ENCODE measurements at regions not wholly inside any gene's neighbourhood (a gene's known extent, or its start where the extent isn't known, plus 50 kb on each side); places are given as distances from the start of the nearest gene placed in this dataset.
A peak's percentile ranks its signal among the peaks of the same experiment; 100 is the strongest.

GRCh38 chr1:60283690-60284089, 210.1 kb upstream of the C1orf87 start:
- POLR2A ChIA-PET = no interaction called here
- no peaks in the 10 kb centered on the region for H3K36me3 Mint-ChIP-seq
- no peak for DNase-seq (ENCODE audit: low spot score)
- H3K4me3 Mint-ChIP-seq = no peak overlapping the region
- TF ChIP-seq HMGA2 (CRISPR knock-in tag; IDR thresholded peaks at IDR 0.05) (no peak), NR1H2 (CRISPR knock-in tag; IDR thresholded peaks at IDR 0.05) (no peak), ZNF317 (CRISPR knock-in tag; IDR thresholded peaks at IDR 0.05; ENCODE audit: borderline replicate concordance, low read depth) (no peak), STAT6 (CRISPR knock-in tag; conservative IDR thresholded peaks at IDR 0.05; ENCODE audit: low read depth) (no peak)
- H3K9me3 Mint-ChIP-seq = no peaks in the 10 kb centered on the region; the same call in 1 of the 2 replicates
- CTCF ChIA-PET = no interaction called here
- H3K27ac Mint-ChIP-seq = no peak overlapping the region
- H3K27me3 Mint-ChIP-seq (ENCODE audit: low read depth) = no peaks in the 10 kb centered on the region
- peaks cover 13% of the 10 kb centered on the region for H3K4me1 Mint-ChIP-seq
- ATAC-seq = no peak

DNA sequence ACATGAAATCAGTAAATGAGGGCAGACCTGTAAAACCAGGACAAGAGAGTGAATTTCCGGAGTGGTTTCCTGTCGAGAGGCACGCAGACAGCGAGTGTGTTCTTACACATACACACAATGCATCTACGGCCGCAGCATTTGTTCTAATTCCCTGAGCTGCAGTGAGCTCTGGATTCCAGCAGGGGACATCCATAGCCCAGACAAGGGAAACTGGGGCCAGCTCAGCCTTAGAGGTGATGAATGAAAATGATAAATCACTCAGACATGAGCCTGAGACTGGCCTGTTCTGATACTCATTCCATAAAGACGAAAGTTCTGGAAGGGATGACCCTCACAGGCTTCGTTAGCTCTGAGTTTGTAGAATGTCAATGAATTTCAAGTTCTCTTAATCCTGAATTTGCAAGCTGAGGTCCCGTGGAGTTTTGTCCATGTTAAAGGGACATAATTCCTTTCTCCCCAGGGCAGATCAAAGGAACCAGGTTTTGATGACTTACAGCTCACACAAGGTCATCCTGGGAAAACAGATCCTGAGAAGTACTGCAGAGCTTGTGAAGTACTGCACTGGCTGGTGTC, 207.9 kb upstream of the C1orf87 start:
- CTCF ChIA-PET = interaction anchor here (0.6 to 2.4 kb wide), 31 partner anchors 8 to 768 kb away, joined by 3 to 27 read pairs (median 4); no protein-coding TSS in a partner anchor

DNA sequence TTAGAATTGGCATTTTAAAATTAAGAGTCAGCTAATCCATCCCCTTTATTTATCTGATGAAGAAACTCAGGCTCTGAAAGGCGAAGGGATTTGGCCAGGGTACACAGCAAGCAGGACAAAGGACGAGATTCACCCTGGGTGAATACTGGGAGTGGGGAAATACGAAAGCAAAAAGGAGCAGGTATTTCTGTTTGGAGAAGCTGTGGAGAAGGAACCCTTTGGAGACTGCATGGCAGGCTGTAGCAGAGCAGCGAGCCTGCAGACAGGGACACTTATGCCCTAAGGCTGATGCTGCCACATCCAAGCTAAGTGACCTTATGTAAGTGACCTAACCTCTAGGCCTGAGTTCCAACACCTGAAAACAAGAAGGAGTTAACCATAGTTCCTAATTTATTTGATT, 207.2 kb upstream of the C1orf87 start:
- ATAC-seq = peak; percentile 58
- POLR2A ChIA-PET = interaction anchor here (1.1 kb wide), 1 partner anchor 484 kb away, joined by 3 read pairs; no protein-coding TSS in a partner anchor
- H3K27ac Mint-ChIP-seq = no peak overlapping the region
- TF ChIP-seq, protein P1, sequence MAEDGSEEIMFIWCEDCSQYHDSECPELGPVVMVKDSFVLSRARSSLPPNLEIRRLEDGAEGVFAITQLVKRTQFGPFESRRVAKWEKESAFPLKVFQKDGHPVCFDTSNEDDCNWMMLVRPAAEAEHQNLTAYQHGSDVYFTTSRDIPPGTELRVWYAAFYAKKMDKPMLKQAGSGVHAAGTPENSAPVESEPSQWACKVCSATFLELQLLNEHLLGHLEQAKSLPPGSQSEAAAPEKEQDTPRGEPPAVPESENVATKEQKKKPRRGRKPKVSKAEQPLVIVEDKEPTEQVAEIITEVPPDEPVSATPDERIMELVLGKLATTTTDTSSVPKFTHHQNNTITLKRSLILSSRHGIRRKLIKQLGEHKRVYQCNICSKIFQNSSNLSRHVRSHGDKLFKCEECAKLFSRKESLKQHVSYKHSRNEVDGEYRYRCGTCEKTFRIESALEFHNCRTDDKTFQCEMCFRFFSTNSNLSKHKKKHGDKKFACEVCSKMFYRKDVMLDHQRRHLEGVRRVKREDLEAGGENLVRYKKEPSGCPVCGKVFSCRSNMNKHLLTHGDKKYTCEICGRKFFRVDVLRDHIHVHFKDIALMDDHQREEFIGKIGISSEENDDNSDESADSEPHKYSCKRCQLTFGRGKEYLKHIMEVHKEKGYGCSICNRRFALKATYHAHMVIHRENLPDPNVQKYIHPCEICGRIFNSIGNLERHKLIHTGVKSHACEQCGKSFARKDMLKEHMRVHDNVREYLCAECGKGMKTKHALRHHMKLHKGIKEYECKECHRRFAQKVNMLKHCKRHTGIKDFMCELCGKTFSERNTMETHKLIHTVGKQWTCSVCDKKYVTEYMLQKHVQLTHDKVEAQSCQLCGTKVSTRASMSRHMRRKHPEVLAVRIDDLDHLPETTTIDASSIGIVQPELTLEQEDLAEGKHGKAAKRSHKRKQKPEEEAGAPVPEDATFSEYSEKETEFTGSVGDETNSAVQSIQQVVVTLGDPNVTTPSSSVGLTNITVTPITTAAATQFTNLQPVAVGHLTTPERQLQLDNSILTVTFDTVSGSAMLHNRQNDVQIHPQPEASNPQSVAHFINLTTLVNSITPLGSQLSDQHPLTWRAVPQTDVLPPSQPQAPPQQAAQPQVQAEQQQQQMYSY (CRISPR knock-in tag; IDR thresholded peaks at IDR 0.05) = no peak
- no peak for TF ChIP-seq EMX1 (CRISPR knock-in tag; IDR thresholded peaks at IDR 0.05)
- TF ChIP-seq RELA (CRISPR knock-in tag; IDR thresholded peaks at IDR 0.05; ENCODE audit: borderline replicate concordance) = no peak
- no peak for TF ChIP-seq ZNF121 (CRISPR knock-in tag; IDR thresholded peaks at IDR 0.05)
- no peak for TF ChIP-seq JAZF1 (CRISPR knock-in tag; IDR thresholded peaks at IDR 0.05)
- TF ChIP-seq, protein P2, sequence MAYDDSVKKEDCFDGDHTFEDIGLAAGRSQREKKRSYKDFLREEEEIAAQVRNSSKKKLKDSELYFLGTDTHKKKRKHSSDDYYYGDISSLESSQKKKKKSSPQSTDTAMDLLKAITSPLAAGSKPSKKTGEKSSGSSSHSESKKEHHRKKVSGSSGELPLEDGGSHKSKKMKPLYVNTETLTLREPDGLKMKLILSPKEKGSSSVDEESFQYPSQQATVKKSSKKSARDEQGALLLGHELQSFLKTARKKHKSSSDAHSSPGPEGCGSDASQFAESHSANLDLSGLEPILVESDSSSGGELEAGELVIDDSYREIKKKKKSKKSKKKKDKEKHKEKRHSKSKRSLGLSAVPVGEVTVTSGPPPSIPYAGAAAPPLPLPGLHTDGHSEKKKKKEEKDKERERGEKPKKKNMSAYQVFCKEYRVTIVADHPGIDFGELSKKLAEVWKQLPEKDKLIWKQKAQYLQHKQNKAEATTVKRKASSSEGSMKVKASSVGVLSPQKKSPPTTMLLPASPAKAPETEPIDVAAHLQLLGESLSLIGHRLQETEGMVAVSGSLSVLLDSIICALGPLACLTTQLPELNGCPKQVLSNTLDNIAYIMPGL (CRISPR knock-in tag; IDR thresholded peaks at IDR 0.05) = no peak
- no peak for TF ChIP-seq NFE2L1 (CRISPR knock-in tag; IDR thresholded peaks at IDR 0.05)
- TF ChIP-seq, protein P3, sequence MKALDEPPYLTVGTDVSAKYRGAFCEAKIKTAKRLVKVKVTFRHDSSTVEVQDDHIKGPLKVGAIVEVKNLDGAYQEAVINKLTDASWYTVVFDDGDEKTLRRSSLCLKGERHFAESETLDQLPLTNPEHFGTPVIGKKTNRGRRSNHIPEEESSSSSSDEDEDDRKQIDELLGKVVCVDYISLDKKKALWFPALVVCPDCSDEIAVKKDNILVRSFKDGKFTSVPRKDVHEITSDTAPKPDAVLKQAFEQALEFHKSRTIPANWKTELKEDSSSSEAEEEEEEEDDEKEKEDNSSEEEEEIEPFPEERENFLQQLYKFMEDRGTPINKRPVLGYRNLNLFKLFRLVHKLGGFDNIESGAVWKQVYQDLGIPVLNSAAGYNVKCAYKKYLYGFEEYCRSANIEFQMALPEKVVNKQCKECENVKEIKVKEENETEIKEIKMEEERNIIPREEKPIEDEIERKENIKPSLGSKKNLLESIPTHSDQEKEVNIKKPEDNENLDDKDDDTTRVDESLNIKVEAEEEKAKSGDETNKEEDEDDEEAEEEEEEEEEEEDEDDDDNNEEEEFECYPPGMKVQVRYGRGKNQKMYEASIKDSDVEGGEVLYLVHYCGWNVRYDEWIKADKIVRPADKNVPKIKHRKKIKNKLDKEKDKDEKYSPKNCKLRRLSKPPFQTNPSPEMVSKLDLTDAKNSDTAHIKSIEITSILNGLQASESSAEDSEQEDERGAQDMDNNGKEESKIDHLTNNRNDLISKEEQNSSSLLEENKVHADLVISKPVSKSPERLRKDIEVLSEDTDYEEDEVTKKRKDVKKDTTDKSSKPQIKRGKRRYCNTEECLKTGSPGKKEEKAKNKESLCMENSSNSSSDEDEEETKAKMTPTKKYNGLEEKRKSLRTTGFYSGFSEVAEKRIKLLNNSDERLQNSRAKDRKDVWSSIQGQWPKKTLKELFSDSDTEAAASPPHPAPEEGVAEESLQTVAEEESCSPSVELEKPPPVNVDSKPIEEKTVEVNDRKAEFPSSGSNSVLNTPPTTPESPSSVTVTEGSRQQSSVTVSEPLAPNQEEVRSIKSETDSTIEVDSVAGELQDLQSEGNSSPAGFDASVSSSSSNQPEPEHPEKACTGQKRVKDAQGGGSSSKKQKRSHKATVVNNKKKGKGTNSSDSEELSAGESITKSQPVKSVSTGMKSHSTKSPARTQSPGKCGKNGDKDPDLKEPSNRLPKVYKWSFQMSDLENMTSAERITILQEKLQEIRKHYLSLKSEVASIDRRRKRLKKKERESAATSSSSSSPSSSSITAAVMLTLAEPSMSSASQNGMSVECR (CRISPR knock-in tag; IDR thresholded peaks at IDR 0.05; ENCODE audit: borderline replicate concordance) = no peak

More for the DNA sequence above, 207.9 kb upstream of the C1orf87 start:
- ATAC-seq = peak; percentile 100
- Mint-ChIP-seq H3K4me1 (peaks cover 13% of the 10 kb centered on the region), H3K27ac (no peak overlapping the region), H3K27me3 (ENCODE audit: low read depth) (no peaks in the 10 kb centered on the region), H3K9me3 (no peaks in the 10 kb centered on the region), H3K4me3 (no peak overlapping the region), H3K36me3 (no peaks in the 10 kb centered on the region)
- POLR2A ChIA-PET = interaction anchor here (0.6 to 1.1 kb wide), 3 partner anchors 377 to 641 kb away, joined by 3 to 6 read pairs (median 4); no protein-coding TSS in a partner anchor
- TF ChIP-seq SP1 (CRISPR knock-in tag; conservative IDR thresholded peaks at IDR 0.05) = 0 out of 2 replicates have a peak, but pooled peaks have one; percentile 26
- no peak for TF ChIP-seq SMAD4 (CRISPR knock-in tag; IDR thresholded peaks at IDR 0.05)
- TF ChIP-seq, protein P4, sequence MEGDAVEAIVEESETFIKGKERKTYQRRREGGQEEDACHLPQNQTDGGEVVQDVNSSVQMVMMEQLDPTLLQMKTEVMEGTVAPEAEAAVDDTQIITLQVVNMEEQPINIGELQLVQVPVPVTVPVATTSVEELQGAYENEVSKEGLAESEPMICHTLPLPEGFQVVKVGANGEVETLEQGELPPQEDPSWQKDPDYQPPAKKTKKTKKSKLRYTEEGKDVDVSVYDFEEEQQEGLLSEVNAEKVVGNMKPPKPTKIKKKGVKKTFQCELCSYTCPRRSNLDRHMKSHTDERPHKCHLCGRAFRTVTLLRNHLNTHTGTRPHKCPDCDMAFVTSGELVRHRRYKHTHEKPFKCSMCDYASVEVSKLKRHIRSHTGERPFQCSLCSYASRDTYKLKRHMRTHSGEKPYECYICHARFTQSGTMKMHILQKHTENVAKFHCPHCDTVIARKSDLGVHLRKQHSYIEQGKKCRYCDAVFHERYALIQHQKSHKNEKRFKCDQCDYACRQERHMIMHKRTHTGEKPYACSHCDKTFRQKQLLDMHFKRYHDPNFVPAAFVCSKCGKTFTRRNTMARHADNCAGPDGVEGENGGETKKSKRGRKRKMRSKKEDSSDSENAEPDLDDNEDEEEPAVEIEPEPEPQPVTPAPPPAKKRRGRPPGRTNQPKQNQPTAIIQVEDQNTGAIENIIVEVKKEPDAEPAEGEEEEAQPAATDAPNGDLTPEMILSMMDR (IDR thresholded peaks at IDR 0.05) = peak; percentile 70
- DNase-seq (ENCODE audit: low spot score) = peak; percentile 72

More for the DNA sequence above, 207.2 kb upstream of the C1orf87 start:
- CTCF ChIA-PET = interaction anchor here (0.6 to 2.4 kb wide), 28 partner anchors 9 to 769 kb away, joined by 3 to 27 read pairs (median 4); no protein-coding TSS in a partner anchor
- Mint-ChIP-seq H3K4me3 (no peak overlapping the region), H3K9me3 (no peaks in the 10 kb centered on the region), H3K36me3 (no peaks in the 10 kb centered on the region), H3K27me3 (ENCODE audit: low read depth) (no peaks in the 10 kb centered on the region), H3K4me1 (peaks cover 13% of the 10 kb centered on the region)
- DNase-seq (ENCODE audit: low spot score) = no peak
